CD4-positive, alpha-beta T cell treated with Interferon gamma for 1 hour (primary cell): ENCODE measurements at regions not wholly inside any gene's neighbourhood (a gene's known extent, or its start where the extent isn't known, plus 50 kb on each side); places are given as distances from the start of the nearest gene placed in this dataset.

Experiments used
- DNase-seq: peaks from one replicate; pipeline ENCODE4 v3.0.0-alpha.2; 2020

- no peak for DNase-seq
Measured at GRCh38 chr3:182606905-182607504, 186.3 kb upstream of the ATP11B start.

GRCh38 chr3:182608832-182609231 is 184.5 kb upstream of the ATP11B start:
- DNase-seq, result no peak

- DNase-seq, result no peak
Measured at GRCh38 chr3:182609575-182610156, 183.6 kb upstream of the ATP11B start.

- DNase-seq, result no peak
Measured at GRCh38 chr3:182612332-182612731, 181.0 kb upstream of the ATP11B start.

GRCh38 chr3:182617500-182617899 is 175.8 kb upstream of the ATP11B start:
- DNase-seq, result no peak

GRCh38 chr3:182618085-182618732 is 175.1 kb upstream of the ATP11B start:
- no peak for DNase-seq

GRCh38 chr3:182618981-182619591 is 174.2 kb upstream of the ATP11B start:
- no peak for DNase-seq

GRCh38 chr3:182620723-182621434 is 172.4 kb upstream of the ATP11B start:
- no peak for DNase-seq

- DNase-seq, result no peak
Measured at GRCh38 chr3:182621435-182622240, 171.7 kb upstream of the ATP11B start.

GRCh38 chr3:182622241-182622545 is 171.1 kb upstream of the ATP11B start:
- DNase-seq, result no peak

- no peak for DNase-seq
Measured at GRCh38 chr3:182626484-182627467, 166.5 kb upstream of the ATP11B start.

GRCh38 chr3:182628531-182628930 is 164.8 kb upstream of the ATP11B start:
- DNase-seq, result no peak

- DNase-seq, result no peak
Measured at GRCh38 chr3:182629521-182629920, 163.8 kb upstream of the ATP11B start.

- no peak for DNase-seq
Measured at GRCh38 chr3:182631183-182632076, 161.9 kb upstream of the ATP11B start.

GRCh38 chr3:182632077-182632393 is 161.3 kb upstream of the ATP11B start:
- DNase-seq, result no peak

- DNase-seq, result no peak
Measured at GRCh38 chr3:182633186-182633585, 160.1 kb upstream of the ATP11B start.

- DNase-seq, result no peak
Measured at GRCh38 chr3:182636646-182637045, 156.7 kb upstream of the ATP11B start.

- no peak for DNase-seq
Measured at GRCh38 chr3:182637350-182638110, 155.8 kb upstream of the ATP11B start.

- DNase-seq, result no peak
Measured at GRCh38 chr3:182644013-182644412, 149.3 kb upstream of the ATP11B start.
